ENCODE measurements at regions not wholly inside any gene's neighbourhood (a gene's known extent, or its start where the extent isn't known, plus 50 kb on each side); places are given as distances from the start of the nearest gene placed in this dataset.
"Not testable (repeated sequence)": the region's sequence is repeated elsewhere in the genome, so short reads cannot be mapped to it uniquely, and the experiment has no call there.

DNA sequence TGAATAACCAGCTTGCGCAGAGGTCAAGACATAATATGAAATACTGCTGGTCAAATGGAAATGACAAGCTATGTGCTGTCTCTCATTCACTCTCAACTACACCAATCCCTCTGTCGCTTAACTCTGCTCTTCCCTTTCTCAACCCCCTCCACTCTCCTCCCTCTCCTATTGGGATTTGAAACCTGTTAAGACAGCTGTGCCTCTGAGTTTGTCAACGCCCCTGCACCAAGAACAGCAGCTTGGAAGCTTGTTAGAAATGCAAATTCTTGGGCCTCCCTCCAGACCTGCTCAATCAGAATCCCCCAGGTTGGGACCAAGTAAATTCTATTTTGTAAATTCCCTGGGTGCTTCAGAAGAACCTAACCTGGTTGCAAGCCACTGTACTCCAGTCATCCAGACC, 149.7 kb upstream of the ATP2B2 start:
- DNase-seq (no peak), ATAC-seq (no peak)
- Mint-ChIP-seq H3K27me3 (peaks cover 30% of the 10 kb centered on the region), H3K4me3 (no peak overlapping the region), H3K9me3 (no peaks in the 10 kb centered on the region), H3K27ac (no peak overlapping the region), H3K36me3 (ENCODE audit: low read depth) (no peaks in the 10 kb centered on the region), H3K4me1 (ENCODE audit: low read depth) (no peaks in the 10 kb centered on the region)
- POLR2A ChIA-PET = interaction anchor here (0.6 kb wide), 1 partner anchor 9 kb away, joined by 3 read pairs; no protein-coding TSS in a partner anchor
- CTCF ChIA-PET = interaction anchor here (0.9 kb wide), 1 partner anchor 83 kb away, joined by 3 read pairs; no protein-coding TSS in a partner anchor
- intact Hi-C loops (cut with micrococcal nuclease) = no loop called here
- TF ChIP-seq, protein P1, sequence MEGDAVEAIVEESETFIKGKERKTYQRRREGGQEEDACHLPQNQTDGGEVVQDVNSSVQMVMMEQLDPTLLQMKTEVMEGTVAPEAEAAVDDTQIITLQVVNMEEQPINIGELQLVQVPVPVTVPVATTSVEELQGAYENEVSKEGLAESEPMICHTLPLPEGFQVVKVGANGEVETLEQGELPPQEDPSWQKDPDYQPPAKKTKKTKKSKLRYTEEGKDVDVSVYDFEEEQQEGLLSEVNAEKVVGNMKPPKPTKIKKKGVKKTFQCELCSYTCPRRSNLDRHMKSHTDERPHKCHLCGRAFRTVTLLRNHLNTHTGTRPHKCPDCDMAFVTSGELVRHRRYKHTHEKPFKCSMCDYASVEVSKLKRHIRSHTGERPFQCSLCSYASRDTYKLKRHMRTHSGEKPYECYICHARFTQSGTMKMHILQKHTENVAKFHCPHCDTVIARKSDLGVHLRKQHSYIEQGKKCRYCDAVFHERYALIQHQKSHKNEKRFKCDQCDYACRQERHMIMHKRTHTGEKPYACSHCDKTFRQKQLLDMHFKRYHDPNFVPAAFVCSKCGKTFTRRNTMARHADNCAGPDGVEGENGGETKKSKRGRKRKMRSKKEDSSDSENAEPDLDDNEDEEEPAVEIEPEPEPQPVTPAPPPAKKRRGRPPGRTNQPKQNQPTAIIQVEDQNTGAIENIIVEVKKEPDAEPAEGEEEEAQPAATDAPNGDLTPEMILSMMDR (IDR thresholded peaks at IDR 0.05) = no peak

DNA sequence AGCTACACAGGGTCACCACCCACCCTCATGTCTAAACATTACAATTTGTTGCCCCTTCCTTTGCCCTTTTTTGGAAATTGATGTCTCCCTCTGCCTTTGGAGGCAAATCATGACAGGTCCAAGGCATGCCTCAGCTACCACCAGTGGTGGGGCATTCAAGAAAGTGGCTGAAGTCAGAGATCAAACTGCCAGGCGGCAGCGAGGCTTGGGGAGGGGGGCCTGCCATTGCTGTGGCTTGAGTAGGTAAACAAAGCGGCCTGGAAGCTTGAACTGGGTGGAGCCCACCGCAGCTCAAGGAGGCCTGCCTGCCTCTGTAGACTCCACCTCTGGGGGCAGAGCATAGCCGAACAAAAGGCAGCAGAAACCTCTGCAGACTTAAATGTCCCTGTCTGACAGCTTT, 152.0 kb upstream of the ATP2B2 start:
- H3K4me3 Mint-ChIP-seq; DNase-seq; H3K4me1 Mint-ChIP-seq (ENCODE audit: low read depth); H3K27ac Mint-ChIP-seq; H3K9me3 Mint-ChIP-seq; ATAC-seq; intact Hi-C loops (cut with micrococcal nuclease); POLR2A ChIA-PET; H3K36me3 Mint-ChIP-seq (ENCODE audit: low read depth): not testable (repeated sequence)
- peaks cover 32% of the 10 kb centered on the region for H3K27me3 Mint-ChIP-seq
- CTCF ChIA-PET = interaction anchor here (2.8 kb wide), 1 partner anchor 81 kb away, joined by 6 read pairs; no protein-coding TSS in a partner anchor

DNA sequence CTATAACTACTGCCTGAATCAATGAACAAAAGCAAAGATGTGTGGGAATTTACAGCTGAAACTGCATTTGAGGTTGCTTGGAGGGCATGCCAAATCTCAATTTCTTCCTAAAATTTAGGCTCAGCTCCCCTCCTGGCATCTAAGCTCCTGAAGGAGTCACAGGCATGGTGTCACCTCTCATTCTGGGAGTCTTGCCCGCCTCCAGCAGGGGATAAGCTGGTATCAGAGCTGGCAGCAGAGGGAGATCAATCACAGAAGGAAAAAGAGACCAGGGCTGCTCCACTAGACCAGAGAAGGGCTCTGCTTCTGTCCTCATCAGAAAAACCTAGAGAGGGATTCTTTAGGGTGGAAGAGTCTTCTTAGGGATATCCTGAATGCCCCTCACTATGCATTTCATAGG, 150.4 kb upstream of the SLC6A11 start:
- POLR2A ChIA-PET = no interaction called here
- Mint-ChIP-seq H3K4me1 (ENCODE audit: low read depth) (peaks cover 6% of the 10 kb centered on the region), H3K9me3 (no peaks in the 10 kb centered on the region), H3K27ac (no peak overlapping the region), H3K4me3 (no peak overlapping the region), H3K36me3 (ENCODE audit: low read depth) (no peaks in the 10 kb centered on the region), H3K27me3 (peaks cover 13% of the 10 kb centered on the region)
- TF ChIP-seq, protein P1 (IDR thresholded peaks at IDR 0.05) = no peak
- ATAC-seq (no peak), DNase-seq (no peak)
- intact Hi-C loops (cut with micrococcal nuclease) = no loop called here
- CTCF ChIA-PET = no interaction called here

DNA sequence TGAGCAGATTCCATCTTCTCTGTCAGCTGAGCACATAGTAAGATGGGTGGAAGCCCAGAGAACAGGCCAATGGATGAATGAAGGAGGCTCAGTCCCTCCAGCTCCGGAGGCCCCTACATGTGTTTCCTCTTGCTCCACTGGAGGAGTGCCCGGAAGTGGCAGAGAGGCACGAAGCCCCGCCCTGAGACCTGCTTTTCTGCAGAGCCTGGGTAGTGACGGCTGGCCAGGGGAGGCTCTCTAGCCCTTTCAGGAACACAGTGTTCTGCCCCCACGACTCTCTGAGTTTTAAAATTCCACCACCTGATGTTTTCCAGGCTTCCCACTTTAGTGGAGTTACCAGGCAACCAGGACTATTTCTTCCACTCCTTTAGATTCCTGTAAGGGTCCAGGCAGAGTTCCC, 149.4 kb upstream of the SLC6A11 start:
- Mint-ChIP-seq H3K9me3 (no peaks in the 10 kb centered on the region), H3K36me3 (ENCODE audit: low read depth) (no peaks in the 10 kb centered on the region), H3K27me3 (peaks cover 11% of the 10 kb centered on the region), H3K27ac (no peak overlapping the region), H3K4me1 (ENCODE audit: low read depth) (peaks cover 6% of the 10 kb centered on the region), H3K4me3 (no peak overlapping the region)
- ChIA-PET CTCF (no interaction called here), POLR2A (no interaction called here)
- TF ChIP-seq, protein P1 (IDR thresholded peaks at IDR 0.05) = no peak
- peak; percentile 49 for ATAC-seq
- peak; percentile 27 for DNase-seq
- intact Hi-C loops (cut with micrococcal nuclease) = no loop called here

DNA sequence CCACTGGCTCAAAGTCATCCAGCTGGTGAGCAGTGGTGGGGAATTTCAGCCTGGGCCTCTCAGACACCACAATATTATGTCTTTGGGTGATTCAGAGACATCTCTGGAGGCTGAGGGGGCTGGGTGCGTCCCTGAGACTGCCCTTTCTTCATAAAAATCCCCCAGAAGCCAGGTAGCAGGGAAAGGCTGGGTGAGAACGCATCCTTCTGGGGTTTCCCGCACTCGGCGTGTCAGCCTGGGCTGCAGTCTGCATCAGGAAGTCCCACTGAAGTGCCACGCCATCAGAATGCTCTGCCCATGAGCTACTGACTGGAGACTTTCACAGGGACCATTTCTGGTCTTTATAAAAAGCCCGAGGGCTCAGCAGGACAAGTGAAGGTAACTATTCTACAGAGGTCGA, 148.8 kb upstream of the SLC6A11 start:
- peak; percentile 53 for ATAC-seq
- Mint-ChIP-seq H3K9me3 (no peaks in the 10 kb centered on the region), H3K4me3 (no peak overlapping the region), H3K27ac (no peak overlapping the region), H3K4me1 (ENCODE audit: low read depth) (peaks cover 6% of the 10 kb centered on the region), H3K36me3 (ENCODE audit: low read depth) (no peaks in the 10 kb centered on the region), H3K27me3 (peaks cover 11% of the 10 kb centered on the region)
- POLR2A ChIA-PET = no interaction called here
- CTCF ChIA-PET = no interaction called here
- peak; percentile 40 for DNase-seq
- intact Hi-C loops (cut with micrococcal nuclease) = no loop called here
- TF ChIP-seq, protein P1 (IDR thresholded peaks at IDR 0.05) = no peak
